ENCODE measurements at regions not wholly inside any gene's neighbourhood (a gene's known extent, or its start where the extent isn't known, plus 50 kb on each side); places are given as distances from the start of the nearest gene placed in this dataset.
A peak's percentile ranks its signal among the peaks of the same experiment; 100 is the strongest.

DNA sequence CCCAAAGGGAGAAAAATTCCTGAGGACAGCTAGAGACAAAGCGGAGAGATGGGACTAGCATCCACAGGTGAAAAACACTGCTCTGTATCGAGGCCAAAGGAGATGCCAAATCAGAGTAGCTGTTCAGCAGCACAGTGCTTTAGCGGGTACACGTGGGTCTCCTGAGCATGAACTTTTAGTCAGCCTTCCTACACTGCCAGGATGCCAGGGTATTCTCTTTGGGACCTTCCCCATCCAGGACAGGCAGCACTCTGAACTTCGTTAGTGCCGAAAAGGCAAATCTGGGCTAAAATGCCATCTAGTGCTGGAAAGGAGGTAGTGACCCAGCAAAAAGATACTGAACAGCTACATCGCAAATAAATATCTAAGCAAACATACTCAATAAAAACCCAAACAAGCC, 64.9 kb downstream of the C6orf58 start:
- FAIRE-seq (no peak), DNase-seq (ENCODE audit: low spot score) (peak; percentile 20)

Data from RCC 7860 (cell line).